GM20431 (cell line): ENCODE measurements at regions not wholly inside any gene's neighbourhood (a gene's known extent, or its start where the extent isn't known, plus 50 kb on each side); places are given as distances from the start of the nearest gene placed in this dataset.

Experiments used
- in situ Hi-C: fragments of 300-500 bp; cut with MseI, MboI; formaldehyde crosslinking; loops from one replicate; pipeline ENCODE4 v1.15.0; 2020; ENCODE audit warnings: low sequenced_read_pairs; ENCODE audit not compliant: unreplicated experiment

DNA sequence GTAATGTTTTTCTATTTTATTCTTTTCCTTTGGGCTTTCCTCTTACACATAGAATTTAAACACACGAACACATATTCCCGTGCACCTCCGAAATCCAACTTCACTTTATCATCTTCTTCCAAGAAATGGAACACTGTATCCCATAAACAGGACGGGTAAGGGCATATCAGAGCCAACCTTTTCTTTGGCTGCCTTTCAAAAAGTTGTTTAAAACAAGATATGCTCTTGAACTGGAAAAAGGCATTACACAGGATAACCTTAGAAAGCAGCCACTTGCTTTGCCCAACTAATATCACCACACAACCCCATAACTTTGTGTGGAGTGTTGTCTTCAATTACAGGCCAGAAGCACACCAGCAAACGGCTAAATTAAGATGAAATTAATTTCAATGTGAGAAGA is 65.3 kb upstream of the CDKN3 start:
- in situ Hi-C loops = loop anchor here (25.0 kb wide), 1 partner anchor 919 kb away; no protein-coding TSS in a partner anchor

DNA sequence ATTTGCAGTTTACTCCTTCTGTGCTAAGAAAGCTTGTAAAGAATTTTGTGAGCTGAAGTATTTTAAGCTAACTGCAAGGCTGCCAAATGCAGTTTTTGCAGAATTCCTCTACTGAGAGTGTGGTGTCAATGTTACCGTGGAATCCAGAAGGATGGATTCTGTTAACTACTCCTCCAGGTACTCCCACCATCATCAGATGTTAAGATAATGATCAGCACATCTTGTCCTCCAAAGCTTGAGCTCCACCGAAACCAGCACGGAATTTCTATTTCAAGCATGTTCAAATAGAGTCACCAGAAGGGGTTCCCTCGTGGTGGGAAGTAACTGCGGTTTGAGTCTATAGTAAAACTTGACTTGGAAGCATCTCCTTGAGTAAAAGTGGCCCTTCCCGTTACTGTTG is 64.3 kb upstream of the CDKN3 start:
- in situ Hi-C loops = loop anchor here (25.0 kb wide), 1 partner anchor 920 kb away; no protein-coding TSS in a partner anchor

- in situ Hi-C loops = loop anchor here (25.0 kb wide), 1 partner anchor 921 kb away; no protein-coding TSS in a partner anchor
Observed at GRCh38 chr14:54333511-54333910, 63.3 kb upstream of the CDKN3 start.

- in situ Hi-C loops = loop anchor here (25.0 kb wide), 1 partner anchor 923 kb away; no protein-coding TSS in a partner anchor
Observed at GRCh38 chr14:54335569-54336155, 61.1 kb upstream of the CDKN3 start.

GRCh38 chr14:54337314-54337713 is 59.5 kb upstream of the CDKN3 start:
- in situ Hi-C loops = loop anchor here (25.0 kb wide), 1 partner anchor 925 kb away; no protein-coding TSS in a partner anchor

DNA sequence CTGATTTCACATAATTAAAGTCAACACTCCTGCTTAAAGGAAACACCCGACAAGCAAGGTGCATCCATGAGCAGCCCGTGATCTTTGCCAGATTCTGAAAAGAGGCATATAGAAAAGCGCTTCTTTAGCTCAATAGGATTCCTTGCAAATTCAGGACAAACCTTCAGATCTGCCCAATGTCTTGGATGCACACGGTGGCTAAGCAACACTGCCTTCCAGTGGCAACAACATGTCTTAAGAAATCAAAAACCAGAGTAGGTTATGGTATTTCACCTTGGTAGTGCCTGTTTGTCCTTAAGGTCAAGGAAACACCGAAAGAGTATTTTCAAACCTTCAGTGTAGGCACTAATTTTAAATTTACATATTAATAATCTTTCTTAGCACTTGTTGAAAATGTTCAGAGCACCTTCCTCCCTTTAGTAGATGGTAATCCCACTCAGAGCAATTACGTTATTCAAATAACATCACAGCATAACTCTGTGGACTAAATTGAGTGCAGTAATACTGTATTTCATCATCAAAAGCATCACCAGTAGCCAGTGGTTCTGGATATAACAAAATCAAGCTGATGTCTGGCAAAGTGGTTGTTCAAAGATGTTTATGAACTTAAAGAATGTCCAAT is 58.0 kb upstream of the CDKN3 start:
- in situ Hi-C loops = loop anchor here (25.0 kb wide), 1 partner anchor 927 kb away; no protein-coding TSS in a partner anchor

DNA sequence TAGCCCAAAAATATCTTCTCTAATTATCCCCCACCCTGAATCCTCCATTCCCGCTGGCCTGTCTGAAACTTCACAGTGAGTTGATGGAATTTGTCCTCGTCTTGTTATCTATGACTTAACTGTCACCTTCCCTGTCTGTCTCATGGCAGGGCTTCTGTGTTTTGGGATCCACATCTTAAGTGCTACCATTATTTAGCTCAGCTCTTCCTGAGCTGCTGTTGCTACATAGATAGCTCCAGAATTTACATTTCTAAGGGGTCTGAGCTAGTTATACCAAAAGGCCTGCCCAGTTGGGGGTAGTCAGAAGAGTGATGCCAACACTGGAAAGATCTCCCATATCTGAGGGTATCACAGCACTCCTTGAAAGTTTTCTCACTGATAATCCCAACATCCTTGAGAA is 57.0 kb upstream of the CDKN3 start:
- in situ Hi-C loops = loop anchor here (25.0 kb wide), 1 partner anchor 927 kb away; no protein-coding TSS in a partner anchor

GRCh38 chr14:54342806-54343205 is 54.0 kb upstream of the CDKN3 start:
- in situ Hi-C loops = loop anchor here (25.0 kb wide), 1 partner anchor 931 kb away; no protein-coding TSS in a partner anchor

GRCh38 chr14:54343272-54344121 is 53.3 kb upstream of the CDKN3 start:
- in situ Hi-C loops = loop anchor here (25.0 kb wide), 1 partner anchor 931 kb away; no protein-coding TSS in a partner anchor

DNA sequence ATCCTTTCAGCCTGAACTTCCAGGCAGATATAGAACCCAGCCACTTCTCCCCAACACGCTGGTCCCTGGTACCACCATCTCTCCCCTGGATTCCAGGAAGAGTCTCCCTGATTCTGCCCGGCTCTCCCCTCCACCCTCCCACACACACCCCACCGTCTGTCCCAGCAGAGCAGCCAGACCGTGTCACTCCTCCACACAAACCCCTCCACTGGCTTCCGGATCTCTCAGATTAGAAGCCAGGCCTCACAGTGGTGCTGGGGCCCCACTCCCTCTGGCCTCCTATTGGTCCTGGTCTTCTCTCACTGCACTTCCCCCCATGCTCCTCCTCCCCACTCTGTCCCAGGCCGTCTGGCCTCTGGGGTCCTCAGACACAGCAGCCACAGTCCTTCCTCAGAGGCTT is 52.4 kb upstream of the CDKN3 start:
- in situ Hi-C loops = loop anchor here (25.0 kb wide), 1 partner anchor 932 kb away; no protein-coding TSS in a partner anchor

GRCh38 chr14:54346257-54346656 is 50.5 kb upstream of the CDKN3 start:
- in situ Hi-C loops = loop anchor here (25.0 kb wide), 1 partner anchor 934 kb away; no protein-coding TSS in a partner anchor
